SU-DHL-6 (cell line): ENCODE measurements at regions not wholly inside any gene's neighbourhood (a gene's known extent, or its start where the extent isn't known, plus 50 kb on each side); places are given as distances from the start of the nearest gene placed in this dataset.

Experiments
- EZH2phosphoT487 ChIP-seq: fragments of 200-600 bp; sonication (generic), shearing (Covaris generic); conservative IDR thresholded peaks from 2 replicates; pipeline ENCODE4 v1.6.1; 2018; ENCODE audit warnings: mild to moderate bottlenecking, antibody characterized with exemption, low read length, moderate library complexity, mixed read lengths
- TF ChIP-seq, protein P1 (sequence below): fragments of 200-600 bp; sonication (generic); IDR thresholded peaks from one replicate; pipeline ENCODE4 v1.5.1; 2017; ENCODE audit warnings: antibody characterized with exemption, mild to moderate bottlenecking, low read length, moderate library complexity; ENCODE audit not compliant: insufficient read depth, poor library complexity, severe bottlenecking

DNA sequence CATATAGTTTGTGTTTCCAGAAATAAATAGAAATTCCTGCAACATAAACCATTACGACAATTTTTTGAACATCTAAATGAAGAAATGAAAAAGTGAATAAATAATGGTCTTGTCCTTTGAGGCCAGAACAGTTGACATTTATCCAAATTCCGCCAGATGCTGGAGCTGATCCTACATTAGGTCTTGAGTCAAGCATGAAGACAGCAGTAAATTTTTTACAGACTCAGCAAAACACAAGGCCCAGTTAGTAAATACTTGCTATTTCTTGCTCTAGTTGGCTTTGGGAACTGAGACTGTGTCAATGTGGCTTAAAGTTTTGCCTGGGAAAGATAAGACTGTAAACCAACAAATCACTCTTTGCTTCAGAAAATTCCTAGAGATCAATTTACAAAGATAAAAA is 540.1 kb upstream of the RGS18 start:
- TF ChIP-seq, protein P1, sequence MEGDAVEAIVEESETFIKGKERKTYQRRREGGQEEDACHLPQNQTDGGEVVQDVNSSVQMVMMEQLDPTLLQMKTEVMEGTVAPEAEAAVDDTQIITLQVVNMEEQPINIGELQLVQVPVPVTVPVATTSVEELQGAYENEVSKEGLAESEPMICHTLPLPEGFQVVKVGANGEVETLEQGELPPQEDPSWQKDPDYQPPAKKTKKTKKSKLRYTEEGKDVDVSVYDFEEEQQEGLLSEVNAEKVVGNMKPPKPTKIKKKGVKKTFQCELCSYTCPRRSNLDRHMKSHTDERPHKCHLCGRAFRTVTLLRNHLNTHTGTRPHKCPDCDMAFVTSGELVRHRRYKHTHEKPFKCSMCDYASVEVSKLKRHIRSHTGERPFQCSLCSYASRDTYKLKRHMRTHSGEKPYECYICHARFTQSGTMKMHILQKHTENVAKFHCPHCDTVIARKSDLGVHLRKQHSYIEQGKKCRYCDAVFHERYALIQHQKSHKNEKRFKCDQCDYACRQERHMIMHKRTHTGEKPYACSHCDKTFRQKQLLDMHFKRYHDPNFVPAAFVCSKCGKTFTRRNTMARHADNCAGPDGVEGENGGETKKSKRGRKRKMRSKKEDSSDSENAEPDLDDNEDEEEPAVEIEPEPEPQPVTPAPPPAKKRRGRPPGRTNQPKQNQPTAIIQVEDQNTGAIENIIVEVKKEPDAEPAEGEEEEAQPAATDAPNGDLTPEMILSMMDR: no peak
- TF ChIP-seq EZH2phosphoT487: no peak
